ENCODE measurements at regions not wholly inside any gene's neighbourhood (a gene's known extent, or its start where the extent isn't known, plus 50 kb on each side); places are given as distances from the start of the nearest gene placed in this dataset.
A peak's percentile ranks its signal among the peaks of the same experiment; 100 is the strongest.

DNA sequence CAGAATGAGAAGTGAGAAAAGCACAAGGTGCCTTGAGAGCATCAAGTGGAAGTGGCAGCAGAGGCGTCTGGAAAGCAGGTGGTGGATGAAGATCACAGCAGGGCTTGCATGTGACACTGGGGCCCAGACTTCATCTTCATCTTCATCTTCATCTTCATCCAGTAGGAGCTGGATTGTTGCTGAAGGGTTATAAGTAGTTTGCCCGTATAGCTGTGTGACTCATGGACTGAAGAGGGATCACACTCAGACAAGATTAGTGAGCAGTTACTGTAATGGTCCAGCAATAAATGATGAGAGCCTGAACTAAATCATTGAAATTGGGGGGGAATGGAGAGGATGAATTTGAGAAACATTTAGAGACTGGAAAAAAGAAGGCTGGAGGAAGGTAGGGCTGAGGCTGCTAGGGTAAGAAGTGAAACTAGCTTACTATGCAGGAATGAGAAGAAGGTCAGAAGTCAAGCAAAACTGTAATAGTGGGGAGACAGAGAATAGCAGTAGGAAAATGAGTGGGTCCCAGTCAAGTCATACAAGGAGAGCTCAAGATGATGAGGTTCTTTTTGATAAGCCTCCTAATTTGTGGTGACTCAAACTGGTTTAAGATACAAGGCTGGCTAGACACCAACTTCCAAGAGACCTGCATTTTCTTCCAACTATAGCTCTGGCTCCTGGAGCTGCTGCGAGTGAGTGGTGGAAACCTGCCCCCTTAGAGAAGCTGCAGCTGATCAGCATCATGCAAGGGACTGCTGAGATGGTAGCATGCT lies 92.3 kb upstream of the BEND6 start:
- no peak for FAIRE-seq

- FAIRE-seq: no peak
Observed at GRCh38 chr6:56860475-56860874, 94.4 kb upstream of the BEND6 start.

GRCh38 chr6:56856036-56856580 lies 98.8 kb upstream of the BEND6 start:
- FAIRE-seq: no peak

GRCh38 chr6:56854086-56854485 lies 100.8 kb upstream of the BEND6 start:
- no peak for FAIRE-seq

DNA sequence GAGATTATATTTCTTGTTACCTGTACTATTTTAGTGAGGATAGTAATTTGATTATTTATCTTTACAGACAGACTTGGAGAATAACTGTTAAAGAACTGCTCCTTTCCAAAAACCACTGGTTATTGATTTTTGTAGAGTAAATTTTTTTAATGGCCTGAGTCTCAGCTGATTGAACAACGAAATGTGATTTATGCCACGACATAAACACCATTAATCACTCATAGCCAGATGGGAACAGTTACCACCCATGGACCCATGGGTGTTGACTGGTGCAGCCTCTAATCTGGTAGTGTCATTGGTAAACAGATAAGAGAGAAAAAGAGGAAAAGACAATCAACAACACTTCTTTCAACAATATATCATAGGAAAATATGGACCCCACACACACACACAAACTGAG lies 101.4 kb upstream of the BEND6 start:
- no peak for FAIRE-seq

DNA sequence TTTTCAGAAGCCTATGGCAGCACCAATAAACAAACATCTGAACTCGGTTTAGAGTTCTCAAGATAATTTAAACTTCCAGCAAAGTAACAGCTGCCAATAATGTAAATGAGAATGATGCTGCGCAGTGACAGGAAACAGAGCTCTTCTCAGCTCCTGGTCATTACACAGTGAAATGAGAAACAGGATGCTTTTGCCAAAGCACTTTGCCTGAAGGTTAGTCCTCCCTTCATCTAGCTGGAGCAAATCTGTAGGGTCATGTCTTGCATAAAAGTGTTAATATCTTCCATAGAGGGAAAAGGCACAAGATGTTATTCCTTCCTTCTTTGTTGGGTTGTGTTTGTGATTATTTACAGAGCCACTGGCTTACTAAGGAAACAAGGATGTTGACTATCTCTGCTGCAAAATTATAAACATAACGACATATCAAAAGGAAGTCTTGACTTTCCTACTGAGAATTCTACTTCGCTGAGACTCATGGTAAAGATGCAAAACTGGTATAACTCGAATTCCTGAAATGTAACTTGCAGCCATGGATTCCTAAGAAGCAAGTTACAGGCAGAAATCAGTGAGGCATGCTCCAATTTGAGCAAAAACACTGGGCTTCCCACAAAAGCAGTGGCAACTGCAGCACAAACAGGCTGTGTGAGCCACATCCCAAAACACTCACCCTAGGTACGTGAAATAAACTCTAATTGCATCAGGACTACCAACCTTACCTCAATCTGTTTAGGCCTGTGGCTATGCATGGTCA lies 102.5 kb upstream of the BEND6 start:
- FAIRE-seq: no peak

DNA sequence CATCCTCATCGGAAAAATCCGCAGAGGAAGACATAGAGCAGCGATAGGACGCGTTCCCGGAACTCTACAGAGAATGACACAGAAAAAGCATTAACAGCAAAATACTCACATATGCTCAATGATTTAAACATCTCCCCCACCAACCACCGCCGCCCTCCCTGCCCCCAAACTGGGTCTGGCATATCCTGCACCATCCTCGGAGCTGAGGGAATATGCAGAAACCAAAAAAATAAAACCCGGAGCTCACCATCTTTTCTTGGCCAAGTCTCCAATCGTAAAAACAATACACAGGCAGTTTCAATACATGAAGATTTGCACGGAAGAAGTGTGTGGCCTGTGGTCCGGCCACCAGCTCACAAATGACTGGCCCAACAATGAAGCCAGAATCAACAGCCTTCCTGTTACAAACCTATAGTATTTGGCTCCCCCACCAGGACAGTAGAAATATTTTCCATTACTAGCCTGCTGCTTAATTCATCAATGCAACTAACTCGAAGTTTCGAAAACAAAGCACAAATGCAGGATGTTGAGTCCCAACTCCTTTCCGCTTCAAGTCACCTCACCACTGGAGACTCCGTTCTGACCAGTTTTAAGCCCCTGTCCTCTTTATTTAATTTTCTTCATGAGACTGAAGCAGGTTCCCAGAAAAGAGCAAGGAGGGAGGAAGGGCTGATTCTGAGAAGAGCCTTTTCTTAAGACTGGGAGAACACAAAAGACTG lies 103.2 kb upstream of the BEND6 start:
- peak; percentile 47 for FAIRE-seq

DNA sequence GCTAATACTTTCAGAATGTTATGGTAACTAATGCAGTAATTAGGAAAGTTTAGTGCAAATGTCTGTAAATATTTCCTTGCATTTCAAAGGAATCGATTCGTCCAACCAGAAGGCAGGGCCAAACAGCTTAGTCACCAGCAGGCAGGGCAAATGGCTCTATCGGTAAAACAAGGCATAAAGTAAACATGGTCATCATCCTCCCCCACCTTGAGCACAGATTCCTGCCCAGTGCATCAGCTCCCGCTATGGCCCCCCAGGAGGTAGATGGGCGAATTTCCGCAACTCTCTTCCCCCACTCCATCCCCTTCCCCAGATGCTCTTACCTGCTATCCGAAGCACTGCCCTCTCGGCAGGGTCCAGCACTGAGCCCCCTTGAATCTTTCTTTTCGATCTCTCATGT lies 103.8 kb upstream of the BEND6 start:
- FAIRE-seq: no peak

DNA sequence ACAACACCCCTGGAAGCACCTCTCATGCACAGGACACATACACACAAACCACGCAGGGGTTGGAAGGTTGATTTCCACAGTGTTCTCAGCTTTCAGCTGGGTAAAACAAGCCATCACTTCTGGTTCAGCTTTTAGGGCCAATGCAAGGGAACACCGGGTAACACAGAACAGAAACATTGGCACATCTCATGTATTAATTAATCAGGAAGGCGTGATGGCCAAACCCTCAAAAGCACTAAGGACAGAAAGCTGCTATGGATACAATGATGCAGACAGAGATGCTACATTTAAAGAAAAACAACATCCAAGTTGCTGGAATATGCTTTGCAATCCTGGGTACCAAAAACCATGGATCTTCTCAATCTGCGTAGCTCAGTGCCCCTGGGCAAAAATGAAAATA lies 104.3 kb upstream of the BEND6 start:
- no peak for FAIRE-seq

DNA sequence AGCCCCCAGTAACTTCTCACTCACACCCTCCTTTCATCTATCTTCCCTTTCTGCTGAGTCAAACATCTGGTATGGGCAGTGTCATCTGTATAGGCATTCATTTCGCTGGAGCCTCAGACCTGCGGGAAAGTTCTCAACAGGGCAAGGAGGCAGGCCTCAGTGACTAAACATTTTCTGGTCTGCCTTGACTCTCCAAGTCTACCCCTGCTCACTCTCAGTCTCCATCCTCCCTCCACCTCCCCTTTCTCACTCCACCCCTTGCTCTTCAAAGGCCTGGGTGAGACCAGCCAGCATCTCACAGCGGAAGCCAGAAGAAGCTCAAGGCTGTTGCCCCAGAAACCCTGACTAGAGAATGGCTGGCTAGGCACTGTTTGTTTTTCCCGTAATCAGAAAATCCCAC lies 105.0 kb upstream of the BEND6 start:
- FAIRE-seq: no peak

DNA sequence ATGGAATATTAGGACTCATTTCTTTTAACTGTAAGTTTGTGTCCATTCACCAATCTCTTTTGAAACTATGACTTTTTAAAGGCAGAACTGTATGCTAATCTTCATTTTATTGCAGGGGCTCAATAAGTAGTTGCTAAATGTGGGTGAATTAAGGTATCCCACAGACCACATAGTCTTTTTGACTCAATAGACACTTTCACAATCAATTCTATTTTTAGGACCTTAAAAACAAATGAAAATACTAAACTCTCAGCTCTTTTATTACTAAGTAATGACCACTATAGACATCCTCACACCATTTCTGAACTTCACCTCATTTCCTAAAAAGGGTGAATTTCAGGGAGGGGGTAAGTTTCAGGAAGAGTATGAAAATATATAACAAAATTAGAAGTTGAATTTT lies 106.8 kb upstream of the BEND6 start:
- no peak for FAIRE-seq

- no peak for FAIRE-seq
Observed at GRCh38 chr6:56845032-56845431, 109.9 kb upstream of the BEND6 start.

- no peak for FAIRE-seq
Observed at GRCh38 chr6:56843476-56844349, 111.2 kb upstream of the BEND6 start.

DNA sequence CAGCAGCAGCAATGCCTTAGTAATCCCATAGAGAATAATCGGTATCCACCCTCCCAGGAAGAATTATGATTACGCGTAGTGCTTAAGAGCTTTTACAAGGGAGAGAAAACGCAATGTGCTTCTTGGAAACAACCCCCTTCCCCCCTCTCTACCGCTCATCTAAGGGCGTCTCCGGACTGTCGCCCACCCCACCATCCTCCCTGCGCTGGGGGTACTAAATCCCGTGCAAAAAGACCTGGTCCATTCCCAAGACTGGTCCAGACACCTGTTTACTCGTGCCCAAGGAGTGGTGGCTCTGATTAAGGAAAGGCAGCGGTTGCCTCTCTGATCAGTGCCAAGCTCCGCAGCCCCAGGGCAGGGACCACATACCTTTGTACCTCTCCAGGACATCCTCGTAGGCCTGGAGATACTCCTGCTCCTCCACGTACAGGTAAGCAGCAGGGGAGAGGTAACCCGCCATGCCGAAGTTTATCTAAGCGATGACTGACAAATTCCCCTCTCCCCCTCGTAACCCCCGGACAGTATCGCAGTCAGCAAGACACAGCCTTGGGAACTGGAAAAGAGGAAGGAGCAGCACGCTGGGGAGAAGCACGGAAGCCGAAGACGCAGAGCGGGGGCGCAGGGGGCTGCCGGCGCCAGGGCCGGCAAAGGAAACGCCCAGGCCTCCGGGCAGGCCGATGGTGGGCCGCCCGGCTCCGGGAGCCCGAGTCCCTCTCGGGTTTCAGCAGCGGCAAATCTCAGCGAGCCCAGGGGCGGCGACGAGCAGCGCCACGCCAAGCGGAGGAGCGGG lies 112.0 kb upstream of the BEND6 start:
- FAIRE-seq: no peak

DNA sequence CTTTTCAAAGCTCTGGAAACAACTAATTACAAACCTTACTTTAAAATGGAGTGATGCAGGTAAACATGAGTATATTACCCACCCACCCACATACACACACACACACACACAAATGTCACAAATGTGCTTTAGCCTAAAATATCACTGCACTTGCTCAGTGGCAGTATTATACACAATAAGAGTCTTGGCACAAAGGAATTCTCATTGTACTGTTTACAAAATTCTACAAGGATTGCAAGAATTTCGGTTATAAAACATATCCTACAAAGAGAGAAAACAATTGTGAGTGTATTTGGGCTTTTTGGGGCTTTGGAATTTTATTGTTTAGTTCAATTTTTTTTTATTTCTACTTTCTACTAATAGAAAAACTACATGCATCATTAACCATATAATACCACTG lies 113.2 kb upstream of the BEND6 start:
- FAIRE-seq: no peak

DNA sequence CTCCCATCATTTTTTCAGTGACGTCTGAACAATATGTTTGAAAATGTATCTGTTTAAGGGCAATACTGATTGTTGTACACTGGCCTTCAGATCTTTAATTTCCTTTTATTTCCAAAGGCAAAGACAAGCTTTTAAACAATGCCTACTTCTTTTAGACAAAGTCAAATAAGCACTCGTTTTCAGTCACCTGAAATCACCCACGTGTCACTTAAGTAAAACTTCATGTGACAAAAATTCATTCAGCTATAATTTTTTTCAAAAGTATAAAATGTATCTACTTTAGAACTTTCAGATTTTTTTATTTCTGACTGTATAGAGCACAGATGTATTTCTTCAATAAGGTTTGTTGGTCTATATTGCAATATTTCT lies 113.5 kb upstream of the BEND6 start:
- FAIRE-seq: no peak

- no peak for FAIRE-seq
Observed at GRCh38 chr6:56840467-56841380, 114.2 kb upstream of the BEND6 start.

DNA sequence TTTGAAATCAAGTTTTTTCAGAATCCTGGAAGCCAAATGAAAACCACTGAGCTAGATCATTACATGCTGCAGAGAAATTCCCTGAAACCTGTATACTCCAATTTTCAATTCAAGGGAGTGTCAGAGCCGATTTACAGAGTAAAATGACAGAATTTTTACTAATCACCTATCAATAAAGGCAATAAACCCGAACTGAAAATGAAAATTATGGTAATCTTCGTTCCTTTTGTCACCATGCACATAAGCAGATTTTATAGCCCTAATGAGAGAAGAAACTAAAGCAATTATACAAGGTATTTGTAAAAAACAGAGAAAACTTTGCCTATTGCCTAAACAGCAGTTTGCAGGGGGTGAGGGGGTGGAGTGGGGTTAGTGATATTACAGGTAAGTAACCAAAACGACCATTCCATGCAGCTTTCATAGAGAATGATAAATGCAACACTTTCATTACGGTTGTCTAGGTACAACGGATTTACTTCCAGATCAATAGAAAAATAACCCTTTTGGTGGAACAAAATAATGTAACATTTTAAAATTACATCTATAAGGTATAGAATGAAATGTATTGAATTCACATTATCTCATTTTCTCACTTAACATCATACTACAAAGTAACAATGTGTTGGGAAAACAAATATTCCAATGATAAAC lies 115.2 kb upstream of the BEND6 start:
- no peak for FAIRE-seq

- FAIRE-seq: no peak
Observed at GRCh38 chr6:56838965-56839364, 115.9 kb upstream of the BEND6 start.

- FAIRE-seq: no peak
Observed at GRCh38 chr6:56838016-56838555, 116.8 kb upstream of the BEND6 start.
